Astrocyte of the cerebellum (primary cell): ENCODE measurements at regions not wholly inside any gene's neighbourhood (a gene's known extent, or its start where the extent isn't known, plus 50 kb on each side); places are given as distances from the start of the nearest gene placed in this dataset.
"Not testable (repeated sequence)": the region's sequence is repeated elsewhere in the genome, so short reads cannot be mapped to it uniquely, and the experiment has no call there.

Experiments used
- DNase-seq: peaks from one replicate; pipeline ENCODE4 v3.0.0-alpha.2; 2011; ENCODE audit warnings: low read depth
- H3K4me3 ChIP-seq: 2 replicates; pipeline ENCODE4 v1.5.1; 2011; ENCODE audit warnings: mild to moderate bottlenecking, low read depth, low read length, moderate library complexity
- CTCF ChIP-seq: IDR thresholded peaks from 2 replicates; pipeline ENCODE4 v1.5.1; 2012; ENCODE audit warnings: low read length, low read depth, moderate library complexity, mild to moderate bottlenecking; ENCODE audit errors: missing control alignments
- in situ Hi-C: cut with HindIII; loops from 2 replicates; pipeline ENCODE4 v1.10.0; 2017; ENCODE audit warnings: low sequenced_read_pairs

DNA sequence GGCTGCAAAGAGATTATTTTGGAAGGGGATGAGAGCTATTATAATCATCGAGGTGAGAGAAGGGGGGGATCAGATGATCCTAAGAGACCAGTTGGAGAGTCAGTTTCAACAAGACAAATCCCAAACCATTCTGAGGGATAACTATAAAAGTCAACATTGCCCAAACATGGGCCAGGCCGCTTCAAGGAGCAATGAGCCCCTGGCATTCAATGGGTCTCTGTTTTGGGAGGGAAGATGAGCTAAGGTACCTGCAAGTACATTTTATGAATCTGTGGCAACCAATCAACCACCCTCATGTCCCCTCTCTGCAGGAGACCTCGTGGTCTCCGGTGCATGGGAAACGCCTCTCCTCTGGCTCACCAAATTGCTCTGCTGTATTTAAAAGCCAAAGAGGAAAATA is 209.9 kb upstream of the C16orf82 start:
- DNase-seq = no peak
- no peak for TF ChIP-seq CTCF
- in situ Hi-C loops = no loop called here
- H3K4me3 ChIP-seq = no peak overlapping the region

GRCh38 chr16:26857371-26857770 is 209.4 kb upstream of the C16orf82 start:
- no peak for TF ChIP-seq CTCF
- in situ Hi-C loops = no loop called here
- H3K4me3 ChIP-seq = no peak overlapping the region
- no peak for DNase-seq

- in situ Hi-C loops = no loop called here
- no peak for DNase-seq
- TF ChIP-seq CTCF = no peak
- no peak overlapping the region for H3K4me3 ChIP-seq
Observed at GRCh38 chr16:26860506-26860905, 206.2 kb upstream of the C16orf82 start.

GRCh38 chr16:26863931-26864330 is 202.8 kb upstream of the C16orf82 start:
- no peak overlapping the region for H3K4me3 ChIP-seq
- no peak for DNase-seq
- no peak for TF ChIP-seq CTCF
- in situ Hi-C loops = no loop called here

GRCh38 chr16:26874318-26874717 is 192.4 kb upstream of the C16orf82 start:
- H3K4me3 ChIP-seq, DNase-seq, in situ Hi-C loops: not testable (repeated sequence)

DNA sequence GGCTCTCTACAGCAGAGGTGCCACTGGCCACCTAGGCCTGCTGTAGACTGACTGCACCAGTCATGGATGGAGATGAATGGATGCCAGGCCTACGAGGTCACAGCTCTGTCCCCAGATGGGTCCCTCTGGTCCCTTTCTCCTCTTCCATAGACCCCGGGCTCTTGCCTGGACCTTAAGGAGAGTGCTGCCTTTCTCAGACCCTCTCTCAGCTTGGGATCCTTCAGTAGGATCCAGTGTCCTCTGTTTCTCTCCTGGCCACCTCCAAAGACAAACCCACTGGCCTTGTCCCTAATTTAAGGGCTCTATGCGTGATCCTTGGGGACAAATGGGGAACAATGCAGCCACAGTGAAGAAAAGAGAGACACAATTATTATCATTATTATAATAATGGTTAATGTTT is 189.3 kb upstream of the C16orf82 start:
- in situ Hi-C loops = no loop called here
- no peak for TF ChIP-seq CTCF
- DNase-seq = no peak
- no peak overlapping the region for H3K4me3 ChIP-seq

DNA sequence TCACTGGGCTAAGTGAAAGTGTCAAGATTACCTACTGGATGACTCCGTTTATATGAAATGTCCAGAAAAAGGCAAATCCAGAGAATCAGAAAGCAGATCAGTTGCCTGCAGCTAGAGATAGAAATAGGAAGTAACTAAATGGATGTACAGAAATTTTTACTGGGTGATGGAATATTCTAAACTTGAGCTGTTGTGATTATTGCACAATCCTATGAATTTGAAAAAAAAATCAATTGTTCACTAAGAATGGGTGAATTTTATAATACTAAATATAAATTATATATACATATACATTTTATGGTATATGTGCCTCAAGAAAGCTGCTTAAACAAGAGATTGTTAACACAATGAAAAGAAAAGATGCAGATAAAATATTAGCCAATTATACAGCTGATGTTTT is 181.1 kb upstream of the C16orf82 start:
- TF ChIP-seq CTCF = no peak
- no peak overlapping the region for H3K4me3 ChIP-seq
- DNase-seq = no peak
- in situ Hi-C loops = no loop called here
